ENCODE measurements at regions not wholly inside any gene's neighbourhood (a gene's known extent, or its start where the extent isn't known, plus 50 kb on each side); places are given as distances from the start of the nearest gene placed in this dataset.

DNA sequence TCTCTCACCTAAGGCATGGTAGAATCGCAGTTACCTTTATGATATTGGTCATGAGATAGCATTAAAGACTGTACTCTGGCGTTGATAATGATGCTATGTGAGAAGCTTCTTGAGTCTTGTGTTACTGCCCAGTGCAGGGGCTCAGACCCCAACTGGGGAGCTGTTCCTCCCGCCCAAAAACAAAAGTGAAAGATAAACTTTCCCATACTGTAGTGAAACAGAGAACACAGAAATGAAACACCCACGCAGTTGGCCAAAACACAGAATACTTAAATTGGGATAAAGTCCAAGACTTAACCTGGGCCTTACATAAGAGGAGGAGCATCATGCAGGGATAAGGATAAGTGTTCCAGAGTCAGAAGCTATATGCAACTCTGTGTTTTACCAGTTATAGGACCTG lies 130.6 kb downstream of the HHIPL2 start:
- Histone ChIP-seq H3K36me3 (no peaks in the 10 kb centered on the region), H3K4me3 (no peak overlapping the region), H3K27me3 (no peaks in the 10 kb centered on the region), H3K9me3 (no peaks in the 10 kb centered on the region), H3K4me1 (peaks cover 0 to 4% (median 0%) of the 10 kb centered on the region in 4 donors), H3K27ac (no peak overlapping the region)
- TF ChIP-seq POLR2A (IDR thresholded peaks at IDR 0.05), result no peak
- no peak for TF ChIP-seq POLR2AphosphoS5 (IDR thresholded peaks at IDR 0.05)
- TF ChIP-seq, protein P1, sequence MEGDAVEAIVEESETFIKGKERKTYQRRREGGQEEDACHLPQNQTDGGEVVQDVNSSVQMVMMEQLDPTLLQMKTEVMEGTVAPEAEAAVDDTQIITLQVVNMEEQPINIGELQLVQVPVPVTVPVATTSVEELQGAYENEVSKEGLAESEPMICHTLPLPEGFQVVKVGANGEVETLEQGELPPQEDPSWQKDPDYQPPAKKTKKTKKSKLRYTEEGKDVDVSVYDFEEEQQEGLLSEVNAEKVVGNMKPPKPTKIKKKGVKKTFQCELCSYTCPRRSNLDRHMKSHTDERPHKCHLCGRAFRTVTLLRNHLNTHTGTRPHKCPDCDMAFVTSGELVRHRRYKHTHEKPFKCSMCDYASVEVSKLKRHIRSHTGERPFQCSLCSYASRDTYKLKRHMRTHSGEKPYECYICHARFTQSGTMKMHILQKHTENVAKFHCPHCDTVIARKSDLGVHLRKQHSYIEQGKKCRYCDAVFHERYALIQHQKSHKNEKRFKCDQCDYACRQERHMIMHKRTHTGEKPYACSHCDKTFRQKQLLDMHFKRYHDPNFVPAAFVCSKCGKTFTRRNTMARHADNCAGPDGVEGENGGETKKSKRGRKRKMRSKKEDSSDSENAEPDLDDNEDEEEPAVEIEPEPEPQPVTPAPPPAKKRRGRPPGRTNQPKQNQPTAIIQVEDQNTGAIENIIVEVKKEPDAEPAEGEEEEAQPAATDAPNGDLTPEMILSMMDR (IDR thresholded peaks at IDR 0.05), result no peak
- no peak for TF ChIP-seq EP300 (IDR thresholded peaks at IDR 0.05)
- WGBS, 2 donors, result 79 to 89% methylated on average over 4 of the region's 4 CpGs
- DNase-seq, result no peak
- ATAC-seq (ENCODE audit: low FRiP score in 2 of 2), result no peak

DNA sequence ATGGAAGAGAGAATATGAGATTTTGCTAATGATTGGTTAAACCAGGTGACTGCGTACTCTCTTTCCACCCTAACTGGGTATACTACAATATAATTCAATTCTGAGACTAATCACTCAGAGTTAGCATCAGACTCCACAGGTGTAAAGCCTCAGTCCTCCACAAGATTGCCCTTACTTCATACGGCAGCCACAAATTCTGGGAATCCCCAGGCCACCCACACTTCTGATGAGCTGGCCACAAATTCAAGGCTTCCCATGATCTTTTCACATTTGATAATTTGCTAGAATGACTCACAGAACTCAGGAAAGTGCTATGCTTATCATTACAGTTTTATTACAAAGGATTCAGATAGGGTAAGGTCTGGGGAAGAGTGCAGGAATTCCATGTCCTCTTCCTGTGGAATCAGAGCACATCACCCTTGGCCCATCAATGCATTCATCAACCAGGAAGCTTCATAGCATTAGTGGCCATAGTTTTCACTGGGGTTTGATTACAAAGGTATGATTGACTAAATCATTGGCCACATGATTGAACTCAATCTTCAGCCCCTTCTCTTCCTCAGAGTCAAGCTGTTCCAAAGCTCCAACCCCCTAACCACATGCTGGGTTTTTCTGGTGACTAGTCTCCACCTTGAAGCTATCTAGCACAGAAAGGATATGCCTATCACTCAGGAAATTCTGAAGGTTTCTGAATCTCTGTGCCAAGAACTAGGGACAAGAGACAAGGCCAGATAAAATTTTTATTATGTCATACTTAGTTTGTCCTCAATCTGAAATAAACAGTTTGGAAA lies 131.7 kb downstream of the HHIPL2 start:
- 83 to 89% methylated on average over 2 of the region's 2 CpGs for whole genome bisulfite sequencing, 2 donors
- ATAC-seq (ENCODE audit: low FRiP score in 2 of 2), result no peak
- Histone ChIP-seq H3K4me1 (peaks cover 0 to 4% (median 0%) of the 10 kb centered on the region in 4 donors), H3K27ac (no peak overlapping the region), H3K9me3 (no peaks in the 10 kb centered on the region), H3K4me3 (no peak overlapping the region), H3K27me3 (no peaks in the 10 kb centered on the region), H3K36me3 (no peaks in the 10 kb centered on the region)
- no peak for DNase-seq
- no peak for TF ChIP-seq POLR2A (IDR thresholded peaks at IDR 0.05)
- TF ChIP-seq, protein P1 (IDR thresholded peaks at IDR 0.05), result no peak
- TF ChIP-seq EP300 (IDR thresholded peaks at IDR 0.05), result no peak
- TF ChIP-seq POLR2AphosphoS5 (IDR thresholded peaks at IDR 0.05), result no peak

DNA sequence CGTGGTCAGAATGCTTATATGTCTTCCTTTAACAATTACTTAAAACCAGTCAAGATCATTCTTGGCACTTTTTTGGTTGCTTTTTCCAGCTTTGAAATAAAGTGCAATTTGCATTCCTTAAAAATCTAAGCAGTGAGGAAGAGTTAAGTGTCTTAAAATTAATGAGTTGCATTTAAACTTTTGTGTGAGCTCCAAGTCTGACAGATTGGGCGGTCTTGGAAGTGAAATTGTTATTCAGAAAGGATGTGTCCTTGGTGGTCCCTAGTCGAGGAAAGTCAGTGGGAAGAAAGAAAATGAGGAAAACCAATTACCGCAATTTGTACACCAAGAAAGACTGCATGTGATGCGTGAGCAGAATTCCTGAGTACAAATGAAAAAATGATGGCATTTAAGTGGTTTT lies 132.5 kb downstream of the HHIPL2 start:
- Histone ChIP-seq H3K4me3 (no peak overlapping the region), H3K27ac (no peak overlapping the region), H3K27me3 (no peaks in the 10 kb centered on the region), H3K9me3 (no peaks in the 10 kb centered on the region), H3K36me3 (no peaks in the 10 kb centered on the region), H3K4me1 (peaks cover 0 to 2% (median 0%) of the 10 kb centered on the region in 4 donors)
- no peak for TF ChIP-seq POLR2AphosphoS5 (IDR thresholded peaks at IDR 0.05)
- TF ChIP-seq EP300 (IDR thresholded peaks at IDR 0.05), result no peak
- TF ChIP-seq, protein P1 (IDR thresholded peaks at IDR 0.05), result no peak
- ATAC-seq (ENCODE audit: low FRiP score in 2 of 2), result no peak
- WGBS, 2 donors, result 76 to 84% methylated on average over 5 of the region's 5 CpGs
- DNase-seq, result no peak

DNA sequence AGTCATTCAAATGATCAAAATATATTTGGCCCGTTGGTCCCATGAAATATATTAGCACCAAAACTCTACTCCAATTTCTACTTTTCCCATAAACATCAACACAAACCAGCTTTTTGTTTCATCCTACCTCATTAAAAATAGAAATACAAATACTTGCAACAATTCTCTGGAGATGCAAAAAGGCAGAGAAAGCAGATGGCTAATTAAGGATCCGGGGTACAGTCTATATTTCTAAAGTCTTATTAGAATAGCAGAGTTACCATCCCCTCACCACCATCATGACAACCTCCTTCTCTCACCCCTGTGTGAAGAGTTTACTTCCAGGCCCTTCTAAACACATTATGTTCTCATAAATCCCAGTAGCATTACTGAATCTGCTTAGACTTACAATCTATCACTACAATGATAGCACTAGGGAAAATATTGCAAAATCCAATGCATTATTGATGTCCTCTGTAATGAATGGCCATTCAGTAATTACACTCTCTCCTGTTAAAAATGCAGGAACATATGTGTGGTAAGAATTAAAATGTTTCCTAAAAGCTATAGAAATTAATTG lies 133.8 kb downstream of the HHIPL2 start:
- Histone ChIP-seq H3K36me3 (no peaks in the 10 kb centered on the region), H3K27ac (no peak overlapping the region), H3K9me3 (no peaks in the 10 kb centered on the region), H3K4me3 (no peak overlapping the region), H3K27me3 (no peaks in the 10 kb centered on the region), H3K4me1 (no peaks in the 10 kb centered on the region)
- ATAC-seq (ENCODE audit: low FRiP score in 2 of 2) (no peak), DNase-seq (no peak)
- TF ChIP-seq EP300 (IDR thresholded peaks at IDR 0.05), result no peak
- TF ChIP-seq POLR2A (IDR thresholded peaks at IDR 0.05), result no peak
- TF ChIP-seq POLR2AphosphoS5 (IDR thresholded peaks at IDR 0.05), result no peak
- TF ChIP-seq, protein P1 (IDR thresholded peaks at IDR 0.05), result no peak
- 94 to 95% methylated on average over 2 of the region's 2 CpGs for WGBS, 2 donors

DNA sequence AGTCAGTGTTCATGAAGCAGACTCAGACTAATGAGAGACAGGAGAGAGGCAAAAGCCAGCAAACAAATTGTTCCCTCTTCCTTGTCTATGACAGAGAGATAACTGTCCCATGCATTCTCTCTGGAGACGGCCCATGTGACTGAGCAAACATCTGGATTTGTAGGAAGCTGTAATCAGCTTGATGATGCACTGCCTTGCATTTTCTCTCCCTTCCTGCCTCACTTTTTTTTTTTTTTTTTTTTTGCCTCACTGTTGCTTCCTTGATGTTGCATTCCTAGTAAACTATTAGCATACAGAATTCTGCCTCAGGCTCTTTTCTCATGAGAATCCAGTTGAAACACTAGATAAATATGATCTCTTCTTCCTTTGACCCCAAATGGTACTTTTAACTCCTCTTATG lies 134.5 kb downstream of the HHIPL2 start:
- Histone ChIP-seq H3K4me1 (no peaks in the 10 kb centered on the region), H3K27me3 (no peaks in the 10 kb centered on the region), H3K36me3 (no peaks in the 10 kb centered on the region)

More for the DNA sequence above, 134.5 kb downstream of the HHIPL2 start:
- Histone ChIP-seq H3K9me3 (no peaks in the 10 kb centered on the region), H3K27ac (no peak overlapping the region), H3K4me3 (no peak overlapping the region)
- no peak for DNase-seq
- ATAC-seq (ENCODE audit: low FRiP score in 2 of 2), result no peak
- TF ChIP-seq POLR2A (IDR thresholded peaks at IDR 0.05) (no peak), POLR2AphosphoS5 (IDR thresholded peaks at IDR 0.05) (no peak), EP300 (IDR thresholded peaks at IDR 0.05) (no peak)
- TF ChIP-seq, protein P1 (IDR thresholded peaks at IDR 0.05), result no peak
- 36 to 63% methylated on average over 1 of the region's 1 CpG for WGBS, 2 donors
